ENCODE measurements at regions not wholly inside any gene's neighbourhood (a gene's known extent, or its start where the extent isn't known, plus 50 kb on each side); places are given as distances from the start of the nearest gene placed in this dataset.

DNA sequence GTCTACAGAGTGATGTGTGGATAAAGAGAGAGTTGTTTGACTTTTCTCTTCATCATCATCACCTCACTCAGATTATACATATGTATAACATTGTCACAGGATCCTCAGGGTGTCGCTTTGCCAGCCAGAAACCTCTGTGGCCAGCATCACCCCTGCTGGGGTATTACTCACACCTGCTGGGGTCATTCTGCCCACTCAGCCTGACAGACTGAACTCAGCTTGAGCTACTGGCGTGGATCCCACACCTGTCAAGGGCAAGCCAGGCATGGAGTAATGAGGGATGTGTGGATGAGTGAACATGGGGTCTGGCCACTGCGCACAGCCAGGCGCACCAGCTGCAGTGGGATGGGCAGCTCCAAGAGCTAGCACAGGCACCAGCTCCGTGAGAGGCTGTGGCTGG lies 870.6 kb downstream of the CBLN2 start:
- no peak for FAIRE-seq
- TF ChIP-seq, protein P1, sequence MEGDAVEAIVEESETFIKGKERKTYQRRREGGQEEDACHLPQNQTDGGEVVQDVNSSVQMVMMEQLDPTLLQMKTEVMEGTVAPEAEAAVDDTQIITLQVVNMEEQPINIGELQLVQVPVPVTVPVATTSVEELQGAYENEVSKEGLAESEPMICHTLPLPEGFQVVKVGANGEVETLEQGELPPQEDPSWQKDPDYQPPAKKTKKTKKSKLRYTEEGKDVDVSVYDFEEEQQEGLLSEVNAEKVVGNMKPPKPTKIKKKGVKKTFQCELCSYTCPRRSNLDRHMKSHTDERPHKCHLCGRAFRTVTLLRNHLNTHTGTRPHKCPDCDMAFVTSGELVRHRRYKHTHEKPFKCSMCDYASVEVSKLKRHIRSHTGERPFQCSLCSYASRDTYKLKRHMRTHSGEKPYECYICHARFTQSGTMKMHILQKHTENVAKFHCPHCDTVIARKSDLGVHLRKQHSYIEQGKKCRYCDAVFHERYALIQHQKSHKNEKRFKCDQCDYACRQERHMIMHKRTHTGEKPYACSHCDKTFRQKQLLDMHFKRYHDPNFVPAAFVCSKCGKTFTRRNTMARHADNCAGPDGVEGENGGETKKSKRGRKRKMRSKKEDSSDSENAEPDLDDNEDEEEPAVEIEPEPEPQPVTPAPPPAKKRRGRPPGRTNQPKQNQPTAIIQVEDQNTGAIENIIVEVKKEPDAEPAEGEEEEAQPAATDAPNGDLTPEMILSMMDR (IDR thresholded peaks at IDR 0.05; ENCODE audit: borderline replicate concordance, extremely low read depth, insufficient read depth): no peak

DNA sequence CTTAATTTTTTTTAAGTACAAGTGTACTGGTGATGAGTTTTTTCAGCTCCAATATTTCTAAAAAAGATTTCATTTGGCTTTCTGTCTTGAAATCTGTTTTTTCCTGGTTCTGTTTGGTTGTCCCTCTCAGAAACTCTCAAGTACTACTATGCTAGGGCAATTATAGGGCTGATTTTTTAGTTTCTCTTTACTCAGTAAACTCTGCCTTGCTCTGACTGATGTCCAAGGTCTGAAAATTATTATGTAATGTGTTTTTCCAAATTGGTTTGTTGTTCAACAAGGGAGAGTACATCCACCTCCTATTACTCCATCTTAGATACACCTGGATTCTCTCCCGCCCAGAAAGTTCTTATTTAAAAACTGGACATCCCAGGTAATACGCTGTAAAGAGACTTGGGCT lies 877.7 kb downstream of the CBLN2 start:
- intact Hi-C loops (cut with DNase I): no loop called here
- Histone ChIP-seq H3K9ac (ENCODE audit: low read length in 3 of 3) (no peak overlapping the region), H3K36me3 (ENCODE audit: control insufficient read depth in 2 of 3, insufficient read depth in 3 of 3, low read length in 3 of 3) (no peaks in the 10 kb centered on the region), H3K27ac (ENCODE audit: low read depth in 2 of 2, low read length in 2 of 2) (no peak overlapping the region), H3K27me3 (ENCODE audit: control insufficient read depth, insufficient read depth, low read length) (no peaks in the 10 kb centered on the region), H3K4me3 (ENCODE audit: low read length in 3 of 3) (no peak overlapping the region), H3K9me3 (ENCODE audit: control insufficient read depth in 2 of 3, insufficient read depth in 1 of 3, low read length in 3 of 3) (no peaks in the 10 kb centered on the region), H3K4me1 (ENCODE audit: control insufficient read depth in 2 of 3, insufficient read depth in 2 of 3, low read depth in 1 of 3, low read length in 3 of 3) (no peaks in the 10 kb centered on the region)
- TF ChIP-seq, protein P1 (IDR thresholded peaks at IDR 0.05; ENCODE audit: borderline replicate concordance, extremely low read depth, insufficient read depth): no peak
- no peak for DNase-seq
- no peak for FAIRE-seq

More for the DNA sequence above, 870.6 kb downstream of the CBLN2 start:
- Histone ChIP-seq H3K4me1 (ENCODE audit: control insufficient read depth in 2 of 3, insufficient read depth in 2 of 3, low read depth in 1 of 3, low read length in 3 of 3) (no peaks in the 10 kb centered on the region), H3K27me3 (ENCODE audit: control insufficient read depth, insufficient read depth, low read length) (no peaks in the 10 kb centered on the region), H3K27ac (ENCODE audit: low read depth in 2 of 2, low read length in 2 of 2) (no peak overlapping the region), H3K9ac (ENCODE audit: low read length in 3 of 3) (no peak overlapping the region), H3K9me3 (ENCODE audit: control insufficient read depth in 2 of 3, insufficient read depth in 1 of 3, low read length in 3 of 3) (no peaks in the 10 kb centered on the region), H3K36me3 (ENCODE audit: control insufficient read depth in 2 of 3, insufficient read depth in 3 of 3, low read length in 3 of 3) (no peaks in the 10 kb centered on the region), H3K4me3 (ENCODE audit: low read length in 3 of 3) (no peak overlapping the region)
- no peak for DNase-seq
- intact Hi-C loops (cut with DNase I): no loop called here

DNA sequence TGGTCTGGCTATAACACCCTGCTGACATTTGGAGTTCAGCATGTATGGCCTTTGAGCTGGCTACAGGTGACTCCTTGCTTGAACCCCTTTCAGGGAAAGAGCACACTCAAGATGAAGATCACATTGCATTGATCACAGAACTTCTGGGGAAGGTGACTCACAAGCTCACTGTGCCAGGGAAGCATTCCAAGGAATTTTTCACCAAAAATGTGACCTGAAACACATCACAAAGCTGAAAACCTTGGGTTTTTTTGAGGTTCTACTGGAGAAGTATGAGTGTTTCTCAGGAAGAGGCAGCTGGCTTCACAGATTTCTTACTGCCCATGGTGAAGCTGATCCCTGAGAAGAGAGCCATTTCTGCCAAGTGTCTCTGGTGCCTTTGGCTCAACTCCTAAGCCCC lies 879.0 kb downstream of the CBLN2 start:
- no peak overlapping the region for H3K4me3 ChIP-seq (ENCODE audit: low read length in 3 of 3)

More for the DNA sequence above, 879.0 kb downstream of the CBLN2 start:
- intact Hi-C loops (cut with DNase I): no loop called here
- Histone ChIP-seq H3K9me3 (ENCODE audit: control insufficient read depth in 2 of 3, insufficient read depth in 1 of 3, low read length in 3 of 3) (no peaks in the 10 kb centered on the region), H3K27me3 (ENCODE audit: control insufficient read depth, insufficient read depth, low read length) (no peaks in the 10 kb centered on the region), H3K27ac (ENCODE audit: low read depth in 2 of 2, low read length in 2 of 2) (no peak overlapping the region), H3K9ac (ENCODE audit: low read length in 3 of 3) (no peak overlapping the region), H3K36me3 (ENCODE audit: control insufficient read depth in 2 of 3, insufficient read depth in 3 of 3, low read length in 3 of 3) (no peaks in the 10 kb centered on the region), H3K4me1 (ENCODE audit: control insufficient read depth in 2 of 3, insufficient read depth in 2 of 3, low read depth in 1 of 3, low read length in 3 of 3) (no peaks in the 10 kb centered on the region)
- FAIRE-seq (no peak), DNase-seq (no peak)
- TF ChIP-seq, protein P1 (IDR thresholded peaks at IDR 0.05; ENCODE audit: borderline replicate concordance, extremely low read depth, insufficient read depth): no peak
